Endodermal cell (in vitro differentiated cells): ENCODE measurements at regions not wholly inside any gene's neighbourhood (a gene's known extent, or its start where the extent isn't known, plus 50 kb on each side); places are given as distances from the start of the nearest gene placed in this dataset.

Source experiments
- DNase-seq: peaks from one replicate; pipeline ENCODE4 v3.0.0-alpha.2; 2017
- H3K27ac ChIP-seq: 2 replicates; pipeline ENCODE4 v1.5.1; 2013; ENCODE audit warnings: mild to moderate bottlenecking, low read depth, low read length, moderate library complexity
- H3K27me3 ChIP-seq: 2 replicates; pipeline ENCODE4 v1.6.1; 2013; ENCODE audit warnings: mild to moderate bottlenecking, low read length, moderate library complexity; ENCODE audit not compliant: insufficient read depth, control insufficient read depth, poor library complexity, severe bottlenecking
- H3K36me3 ChIP-seq: 2 replicates; pipeline ENCODE4 v1.7.0; 2013; ENCODE audit warnings: mild to moderate bottlenecking, low read length, moderate library complexity; ENCODE audit not compliant: control insufficient read depth, insufficient read depth
- H3K4me1 ChIP-seq: one replicate; pipeline ENCODE4 v1.7.0; 2013; ENCODE audit warnings: low read length; ENCODE audit not compliant: control insufficient read depth, insufficient read depth
- H3K4me3 ChIP-seq: 2 replicates; pipeline ENCODE4 v1.5.1; 2013; ENCODE audit warnings: mild to moderate bottlenecking, low read length, moderate library complexity
- H3K9ac ChIP-seq: 2 replicates; pipeline ENCODE4 v1.6.1; 2013; ENCODE audit warnings: mild to moderate bottlenecking, low read length, moderate library complexity; ENCODE audit not compliant: poor library complexity, severe bottlenecking; ENCODE audit errors: extremely low read depth
- H3K9me3 ChIP-seq: 2 replicates; pipeline ENCODE4 v1.6.1; 2013; ENCODE audit warnings: mild to moderate bottlenecking, low read length, moderate library complexity; ENCODE audit not compliant: control insufficient read depth
- H3K27ac Mint-ChIP-seq: 2 replicates; pipeline ENCODE4 v1.8.0; 2020; ENCODE audit warnings: mixed read lengths
- H3K27me3 Mint-ChIP-seq: 2 replicates; pipeline ENCODE4 v1.8.0; 2021; ENCODE audit warnings: mild to moderate bottlenecking, mixed read lengths; ENCODE audit not compliant: insufficient read depth
- H3K36me3 Mint-ChIP-seq: 2 replicates; pipeline ENCODE4 v1.8.0; 2020; ENCODE audit warnings: low read depth, mixed read lengths
- H3K4me1 Mint-ChIP-seq: 2 replicates; pipeline ENCODE4 v1.8.0; 2020; ENCODE audit warnings: mixed read lengths
- H3K4me3 Mint-ChIP-seq: 2 replicates; pipeline ENCODE4 v1.8.0; 2020; ENCODE audit warnings: mild to moderate bottlenecking, moderate library complexity, mixed read lengths
- H3K9me3 Mint-ChIP-seq: 2 replicates; pipeline ENCODE4 v1.8.0; 2020; ENCODE audit warnings: mild to moderate bottlenecking, mixed read lengths
- CTCF ChIP-seq: fragments of 200-600 bp; sonication (generic); conservative IDR thresholded peaks from 2 replicates; pipeline ENCODE4 v1.5.0; 2021; ENCODE audit warnings: antibody characterized with exemption, mild to moderate bottlenecking
- WGBS, 2 experiments: methylation state at CpG; one replicate each; pipeline versions ENCODE4 v1.1.5 to v1.1.7; 2013; ENCODE audit warnings: missing lambda C conversion rate in 2 of 2, mixed read lengths in 1 of 2; ENCODE audit not compliant: insufficient coverage in 1 of 2, insufficient read length in 1 of 2; 5-methylcytosine and 5-hydroxymethylcytosine counted together

- H3K27ac ChIP-seq, result no peak overlapping the region
- no peaks in the 10 kb centered on the region for H3K4me1 ChIP-seq
- H3K9ac ChIP-seq, result no peak overlapping the region
- DNase-seq, result no peak
- Mint-ChIP-seq H3K36me3 (no peaks in the 10 kb centered on the region), H3K27me3 (no peaks in the 10 kb centered on the region), H3K4me1 (no peaks in the 10 kb centered on the region), H3K27ac (no peak overlapping the region), H3K9me3 (no peaks in the 10 kb centered on the region), H3K4me3 (no peak overlapping the region)
- H3K4me3 ChIP-seq, result no peak overlapping the region
- no peaks in the 10 kb centered on the region for H3K9me3 ChIP-seq
- no peak for TF ChIP-seq CTCF
- no peaks in the 10 kb centered on the region for H3K36me3 ChIP-seq
- no peaks in the 10 kb centered on the region for H3K27me3 ChIP-seq
- WGBS, 2 experiments, result 87 to 92% methylated on average over 3 of the region's 3 CpGs
These were observed 371.6 kb upstream of the SLC8A1 start for GRCh38 chr2:40823478-40823877.

- no peak overlapping the region for H3K4me3 Mint-ChIP-seq
These were observed 372.4 kb upstream of the SLC8A1 start for GRCh38 chr2:40824278-40824677.

GRCh38 chr2:40827392-40827791 lies 375.5 kb upstream of the SLC8A1 start:
- no peak overlapping the region for H3K27ac ChIP-seq
- H3K36me3 ChIP-seq, result no peaks in the 10 kb centered on the region
- no peaks in the 10 kb centered on the region for H3K4me1 ChIP-seq
- TF ChIP-seq CTCF, result no peak
- Mint-ChIP-seq H3K36me3 (no peaks in the 10 kb centered on the region), H3K4me3 (no peak overlapping the region), H3K9me3 (no peaks in the 10 kb centered on the region), H3K27ac (no peak overlapping the region), H3K27me3 (no peaks in the 10 kb centered on the region), H3K4me1 (no peaks in the 10 kb centered on the region)
- no peak overlapping the region for H3K4me3 ChIP-seq
- no peaks in the 10 kb centered on the region for H3K9me3 ChIP-seq
- H3K9ac ChIP-seq, result no peak overlapping the region
- no peak for DNase-seq
- H3K27me3 ChIP-seq, result no peaks in the 10 kb centered on the region

More at GRCh38 chr2:40824278-40824677, 372.4 kb upstream of the SLC8A1 start:
- H3K27me3 ChIP-seq, result no peaks in the 10 kb centered on the region
- no peaks in the 10 kb centered on the region for H3K36me3 ChIP-seq
- no peaks in the 10 kb centered on the region for H3K9me3 Mint-ChIP-seq
- no peak overlapping the region for H3K4me3 ChIP-seq
- H3K9ac ChIP-seq, result no peak overlapping the region
- H3K36me3 Mint-ChIP-seq, result no peaks in the 10 kb centered on the region
- H3K9me3 ChIP-seq, result no peaks in the 10 kb centered on the region
- H3K27me3 Mint-ChIP-seq, result no peaks in the 10 kb centered on the region
- TF ChIP-seq CTCF, result no peak
- H3K4me1 ChIP-seq, result no peaks in the 10 kb centered on the region
- no peak for DNase-seq
- H3K27ac ChIP-seq, result no peak overlapping the region
- no peak overlapping the region for H3K27ac Mint-ChIP-seq
- H3K4me1 Mint-ChIP-seq, result no peaks in the 10 kb centered on the region
- WGBS, 2 experiments, result 90 to 93% methylated on average over 5 of the region's 5 CpGs
